Endothelial cell of umbilical vein (primary cell): ENCODE measurements at regions not wholly inside any gene's neighbourhood (a gene's known extent, or its start where the extent isn't known, plus 50 kb on each side); places are given as distances from the start of the nearest gene placed in this dataset.

Experiments
- BruUV-seq: library from RNA; stranded (reverse); fragments of 400-500 nt; replicated peaks from 2 replicates; lab custom pipeline; 2021; lab: Mats Ljungman, UMichigan
- CTCF ChIA-PET: fragments of 300-600, 350-600 bp; sonication (Branson Sonifier 250); formaldehyde crosslinking; loops from one replicate; lab custom pipeline; 2021; ENCODE audit warnings: antibody characterized with exemption, inconsistent platforms; lab: Charles Lee
- POLR2A ChIA-PET: fragments of 300-600, 350-600 bp; sonication (Branson Sonifier 250); formaldehyde crosslinking; loops from one replicate; lab custom pipeline; 2021; ENCODE audit warnings: antibody characterized with exemption, inconsistent platforms; lab: Charles Lee
- DNase-seq: peaks from one replicate; pipeline ENCODE4 v3.0.0-alpha.2; 2011; ENCODE audit warnings: low read depth, low spot score
- FAIRE-seq: peaks from 2 replicates; lab custom pipeline; 2011; peaks lifted over from hg19 to GRCh38; lab: Jason Lieb, UNC
- H2AFZ ChIP-seq: 2 replicates; pipeline ENCODE4 v1.6.0; 2012; ENCODE audit warnings: low read depth, low read length, control low read depth, inconsistent platforms
- H3K27ac ChIP-seq: 2 replicates; pipeline ENCODE4 v1.5.1; 2011; ENCODE audit warnings: low read depth, mild to moderate bottlenecking, control low read depth, low read length, moderate library complexity; ENCODE audit not compliant: insufficient read depth
- H3K27me3 ChIP-seq, 2 experiments: 2 replicates each; pipeline versions ENCODE4 v1.6.0 to v1.6.1; 2011; ENCODE audit warnings: low read length in 2 of 2, mixed read lengths in 1 of 2; ENCODE audit not compliant: control insufficient read depth in 2 of 2, insufficient read depth in 2 of 2
- H3K36me3 ChIP-seq, 2 experiments: 2 replicates in 1 of 2; 3 replicates in 1 of 2; pipeline ENCODE4 v1.5.1; 2011; ENCODE audit warnings: low read length in 2 of 2, mild to moderate bottlenecking in 1 of 2, moderate library complexity in 1 of 2; ENCODE audit not compliant: control insufficient read depth in 2 of 2, insufficient read depth in 2 of 2; ENCODE audit errors: extremely low read depth in 1 of 2
- H3K4me1 ChIP-seq: 3 replicates; pipeline ENCODE4 v1.5.1; 2011; ENCODE audit warnings: mild to moderate bottlenecking, low read length; ENCODE audit not compliant: control insufficient read depth, insufficient read depth; ENCODE audit errors: extremely low read depth
- H3K4me2 ChIP-seq: 2 replicates; pipeline ENCODE4 v1.6.1; 2011; ENCODE audit warnings: low read length, control low read depth, mixed read lengths; ENCODE audit not compliant: insufficient read depth
- H3K4me3 ChIP-seq, 3 experiments: fragments of 200-600 bp in 1 of 3; sonication (generic), shearing (Covaris generic) in 1 of 3; replicated peaks in 1 of 3; 2 replicates each; pipeline ENCODE4 v1.5.1; 2011 to 2016; ENCODE audit warnings: control low read depth in 3 of 3, low read length in 3 of 3, mild to moderate bottlenecking in 2 of 3, inconsistent platforms in 1 of 3, low read depth in 1 of 3, moderate library complexity in 1 of 3; ENCODE audit not compliant: insufficient read depth in 1 of 3
- H3K79me2 ChIP-seq: 2 replicates; pipeline ENCODE4 v1.6.0; 2012; ENCODE audit warnings: low read length, inconsistent platforms; ENCODE audit not compliant: control insufficient read depth, insufficient read depth
- H3K9ac ChIP-seq: replicated peaks from 2 replicates; pipeline ENCODE3; 2011; ENCODE audit warnings: low read length, control low read depth; ENCODE audit not compliant: insufficient read depth; ENCODE audit errors: extremely low read depth
- H3K9me1 ChIP-seq: replicated peaks from 3 replicates; pipeline ENCODE4 v1.6.0; 2011; ENCODE audit warnings: mild to moderate bottlenecking, low read length; ENCODE audit not compliant: control insufficient read depth, insufficient read depth; ENCODE audit errors: extremely low read depth
- H3K9me3 ChIP-seq: replicated peaks from 2 replicates; pipeline ENCODE4 v1.5.1; 2012; ENCODE audit warnings: low read length, inconsistent platforms; ENCODE audit not compliant: control insufficient read depth, insufficient read depth
- H4K20me1 ChIP-seq: replicated peaks from 2 replicates; pipeline ENCODE3; 2011; ENCODE audit warnings: mild to moderate bottlenecking, low read length; ENCODE audit not compliant: control insufficient read depth, insufficient read depth; ENCODE audit errors: extremely low read depth
- CTCF ChIP-seq, 2 donors: IDR thresholded peaks; 1 replicate in 1 of 2; 2 replicates in 1 of 2; pipeline ENCODE4 v1.5.1; 2011; ENCODE audit warnings: low read length in 2 of 2, mild to moderate bottlenecking in 2 of 2, moderate library complexity in 2 of 2, control low read depth in 1 of 2, inconsistent platforms in 1 of 2, low read depth in 1 of 2; ENCODE audit not compliant: insufficient read depth in 1 of 2; ENCODE audit errors: extremely low read depth in 1 of 2
- EZH2 ChIP-seq: IDR thresholded peaks from 2 replicates; pipeline ENCODE4 v1.6.1; 2012; ENCODE audit warnings: borderline replicate concordance, low read depth, mild to moderate bottlenecking, moderate library complexity, low read length, inconsistent platforms; ENCODE audit not compliant: severe bottlenecking
- FOS ChIP-seq: IDR thresholded peaks from 2 replicates; pipeline ENCODE4 v1.6.1; 2011; ENCODE audit warnings: mild to moderate bottlenecking, low read length, moderate library complexity, borderline replicate concordance; ENCODE audit not compliant: insufficient read depth
- GATA2 ChIP-seq: IDR thresholded peaks from 2 replicates; pipeline ENCODE4 v1.7.0; 2011; ENCODE audit warnings: low read depth, mild to moderate bottlenecking, moderate library complexity, mixed read lengths, low read length; ENCODE audit not compliant: insufficient read length, insufficient read depth
- JUN ChIP-seq: IDR thresholded peaks from 2 replicates; pipeline ENCODE4 v1.6.1; 2011; ENCODE audit warnings: borderline replicate concordance, low read depth; ENCODE audit not compliant: insufficient read length, insufficient read depth
- MYC ChIP-seq: IDR thresholded peaks from one replicate; pipeline ENCODE4 v1.6.1; 2011; ENCODE audit warnings: mild to moderate bottlenecking, low read depth, low read length
- POLR2A ChIP-seq: IDR thresholded peaks from 2 replicates; pipeline ENCODE4 v1.6.1; 2012; ENCODE audit warnings: low read depth, mild to moderate bottlenecking, control low read depth, low read length
- POLR2AphosphoS5 ChIP-seq: IDR thresholded peaks from 2 replicates; pipeline ENCODE4 v1.6.1; 2012; ENCODE audit warnings: low read depth, mild to moderate bottlenecking, control low read depth, low read length, moderate library complexity; ENCODE audit not compliant: insufficient read depth
- dilution Hi-C: fragments of 300-500 bp; cut with MboI; formaldehyde crosslinking; loops from one replicate; pipeline ENCODE4 v1.15.0; 2019; ENCODE audit warnings: low sequenced_read_pairs; ENCODE audit not compliant: extremely low pct_ligation_motif_present
- intact Hi-C: fragments of 100-400 bp; cut with micrococcal nuclease; formaldehyde crosslinking; loops from one replicate; pipeline ENCODE4 v1.10.0; 2022
- TF ChIP-seq, protein P1 (sequence below): IDR thresholded peaks from 2 replicates; pipeline ENCODE4 v1.6.1; 2011; ENCODE audit not compliant: insufficient read depth, insufficient read length

DNA sequence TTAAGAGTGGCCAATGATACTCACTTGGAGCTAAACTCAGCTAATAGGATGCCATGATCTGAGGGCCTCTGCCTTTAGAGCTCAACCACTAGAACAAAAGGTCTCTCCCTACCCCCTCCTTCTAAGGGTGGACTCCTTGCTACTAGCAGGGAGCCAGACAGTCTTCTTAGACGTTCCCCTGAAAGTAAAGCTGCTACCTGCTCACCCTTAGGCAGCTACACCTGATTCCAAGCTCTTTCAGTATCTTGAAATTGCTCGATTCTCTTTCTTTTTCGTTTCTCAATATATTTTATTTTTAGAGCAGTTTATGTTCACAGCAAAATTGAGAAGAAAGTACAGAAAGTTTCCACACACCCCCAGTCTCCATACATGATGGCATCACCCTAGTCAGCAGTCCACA, 112.6 kb upstream of the KCNJ15 start:
- no peak for TF ChIP-seq GATA2
- TF ChIP-seq EZH2 = no peak
- TF ChIP-seq JUN = no peak
- TF ChIP-seq FOS = no peak
- TF ChIP-seq MYC = no peak
- no peak for TF ChIP-seq POLR2A
- TF ChIP-seq CTCF (IDR thresholded peaks at IDR 0.05; ENCODE audit: extremely low read depth in 1 of 2, insufficient read depth in 1 of 2, low read depth in 1 of 2, low read length in 2 of 2) = no peak
- TF ChIP-seq, protein P1, sequence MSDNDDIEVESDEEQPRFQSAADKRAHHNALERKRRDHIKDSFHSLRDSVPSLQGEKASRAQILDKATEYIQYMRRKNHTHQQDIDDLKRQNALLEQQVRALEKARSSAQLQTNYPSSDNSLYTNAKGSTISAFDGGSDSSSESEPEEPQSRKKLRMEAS = no peak
- TF ChIP-seq POLR2AphosphoS5 = no peak
- FAIRE-seq = no peak

More for the DNA sequence above, 112.6 kb upstream of the KCNJ15 start:
- dilution Hi-C loops = no loop called here
- H3K9me3 ChIP-seq = no peaks in the 10 kb centered on the region
- H3K27ac ChIP-seq = no peak overlapping the region
- H3K27me3 ChIP-seq = peaks cover 3 to 17% of the 10 kb centered on the region in 2 experiments
- BruUV-seq = no TSS peak
- DNase-seq = no peak
- no peak overlapping the region for H3K4me2 ChIP-seq
- no peaks in the 10 kb centered on the region for H3K4me1 ChIP-seq
- H4K20me1 ChIP-seq = no peaks in the 10 kb centered on the region
- H3K9ac ChIP-seq = no peak overlapping the region
- no peaks in the 10 kb centered on the region for H3K79me2 ChIP-seq
- H2AFZ ChIP-seq = no peak overlapping the region
- ChIA-PET CTCF (interaction anchor here (0.9 to 1.1 kb wide), 2 partner anchors 15 to 17 kb away, joined by 3 to 4 read pairs; no protein-coding TSS in a partner anchor), POLR2A (interaction anchor here (0.7 kb wide), 1 partner anchor 150 kb away, joined by 3 read pairs; no protein-coding TSS in a partner anchor)
- H3K36me3 ChIP-seq = no peaks in the 10 kb centered on the region
- no peaks in the 10 kb centered on the region for H3K9me1 ChIP-seq
- intact Hi-C loops = no loop called here
- H3K4me3 ChIP-seq = no peak overlapping the region
